HEK293T (cell line): ENCODE measurements at regions not wholly inside any gene's neighbourhood (a gene's known extent, or its start where the extent isn't known, plus 50 kb on each side); places are given as distances from the start of the nearest gene placed in this dataset.

ENCODE experiments used
- ARNT ChIP-seq: fragments of 450-650 bp; IDR thresholded peaks from 2 replicates; pipeline ENCODE4 v1.6.1; 2017; ENCODE audit warnings: mild to moderate bottlenecking
- BHLHE40 ChIP-seq: fragments of 450-650 bp; IDR thresholded peaks from 2 replicates; pipeline ENCODE4 v1.6.1; 2016; ENCODE audit warnings: mild to moderate bottlenecking, moderate library complexity, borderline replicate concordance
- ELF4 ChIP-seq: fragments of 450-650 bp; IDR thresholded peaks from 2 replicates; pipeline ENCODE4 v1.6.1; 2017; ENCODE audit warnings: antibody characterized with exemption
- FOXA1 ChIP-seq: fragments of 450-650 bp; IDR thresholded peaks from 2 replicates; pipeline ENCODE4 v1.6.1; 2016; ENCODE audit warnings: mild to moderate bottlenecking
- FOXK2 ChIP-seq: fragments of 450-650 bp; IDR thresholded peaks from 2 replicates; pipeline ENCODE4 v1.6.1; 2016; ENCODE audit warnings: mild to moderate bottlenecking
- FOXM1 ChIP-seq: fragments of 450-650 bp; IDR thresholded peaks from 2 replicates; pipeline ENCODE4 v1.6.1; 2017; ENCODE audit warnings: mild to moderate bottlenecking, borderline replicate concordance
- PKNOX1 ChIP-seq: fragments of 450-650 bp; IDR thresholded peaks from 2 replicates; pipeline ENCODE4 v1.6.1; 2016
- SP1 ChIP-seq: fragments of 450-650 bp; IDR thresholded peaks from 2 replicates; pipeline ENCODE4 v1.6.1; 2017
- SUZ12 ChIP-seq: fragments of 450-650 bp; IDR thresholded peaks from 2 replicates; pipeline ENCODE4 v1.6.1; 2016; ENCODE audit warnings: mild to moderate bottlenecking
- ZNF384 ChIP-seq: fragments of 450-650 bp; IDR thresholded peaks from 2 replicates; pipeline ENCODE4 v1.6.1; 2016

DNA sequence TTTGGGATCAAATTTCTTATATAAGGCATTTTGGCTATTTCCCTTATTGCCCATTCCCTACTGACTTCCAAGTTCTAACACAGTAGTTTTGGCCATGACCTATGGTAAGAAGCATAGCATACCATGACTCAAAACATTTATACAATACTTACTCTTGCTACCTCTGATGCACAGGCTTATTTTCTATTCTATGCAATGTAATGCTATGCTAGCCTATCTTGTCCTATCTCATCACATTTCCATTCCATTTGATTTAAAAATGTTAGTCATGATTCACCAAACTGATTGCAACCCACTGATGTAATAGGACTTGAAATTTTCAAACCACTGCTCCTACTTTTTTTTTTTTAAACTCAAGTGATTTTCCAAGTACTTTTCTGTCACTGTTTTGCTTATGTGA is 658.5 kb downstream of the TYW1 start:
- TF ChIP-seq ARNT (no peak), BHLHE40 (no peak), ELF4 (no peak), FOXM1 (no peak), SP1 (no peak), PKNOX1 (no peak), SUZ12 (no peak), FOXK2 (no peak), FOXA1 (no peak), ZNF384 (no peak)
